Neural cell (in vitro differentiated cells): ENCODE measurements at regions not wholly inside any gene's neighbourhood (a gene's known extent, or its start where the extent isn't known, plus 50 kb on each side); places are given as distances from the start of the nearest gene placed in this dataset.

Experiments used
- EP300 ChIP-seq: fragments of 450-650 bp; conservative IDR thresholded peaks from 2 replicates; pipeline ENCODE4 v1.6.1; 2014; ENCODE audit warnings: antibody characterized with exemption, mild to moderate bottlenecking, moderate library complexity; ENCODE audit not compliant: poor library complexity, severe bottlenecking
- EZH2 ChIP-seq: fragments of 200-600, 300-800 bp; shearing (Covaris generic), sonication (generic); IDR thresholded peaks from 2 replicates; pipeline ENCODE4 v1.6.1; 2014; ENCODE audit warnings: antibody characterized with exemption, low read length, borderline replicate concordance, mild to moderate bottlenecking; ENCODE audit not compliant: insufficient read depth, poor library complexity, severe bottlenecking

- TF ChIP-seq EZH2 (no peak), EP300 (no peak)
Observed at GRCh38 chr2:122875091-122875865, 1119.8 kb downstream of the TSN start.
